ENCODE measurements at regions not wholly inside any gene's neighbourhood (a gene's known extent, or its start where the extent isn't known, plus 50 kb on each side); places are given as distances from the start of the nearest gene placed in this dataset.
"Not testable (repeated sequence)": the region's sequence is repeated elsewhere in the genome, so short reads cannot be mapped to it uniquely, and the experiment has no call there.

DNA sequence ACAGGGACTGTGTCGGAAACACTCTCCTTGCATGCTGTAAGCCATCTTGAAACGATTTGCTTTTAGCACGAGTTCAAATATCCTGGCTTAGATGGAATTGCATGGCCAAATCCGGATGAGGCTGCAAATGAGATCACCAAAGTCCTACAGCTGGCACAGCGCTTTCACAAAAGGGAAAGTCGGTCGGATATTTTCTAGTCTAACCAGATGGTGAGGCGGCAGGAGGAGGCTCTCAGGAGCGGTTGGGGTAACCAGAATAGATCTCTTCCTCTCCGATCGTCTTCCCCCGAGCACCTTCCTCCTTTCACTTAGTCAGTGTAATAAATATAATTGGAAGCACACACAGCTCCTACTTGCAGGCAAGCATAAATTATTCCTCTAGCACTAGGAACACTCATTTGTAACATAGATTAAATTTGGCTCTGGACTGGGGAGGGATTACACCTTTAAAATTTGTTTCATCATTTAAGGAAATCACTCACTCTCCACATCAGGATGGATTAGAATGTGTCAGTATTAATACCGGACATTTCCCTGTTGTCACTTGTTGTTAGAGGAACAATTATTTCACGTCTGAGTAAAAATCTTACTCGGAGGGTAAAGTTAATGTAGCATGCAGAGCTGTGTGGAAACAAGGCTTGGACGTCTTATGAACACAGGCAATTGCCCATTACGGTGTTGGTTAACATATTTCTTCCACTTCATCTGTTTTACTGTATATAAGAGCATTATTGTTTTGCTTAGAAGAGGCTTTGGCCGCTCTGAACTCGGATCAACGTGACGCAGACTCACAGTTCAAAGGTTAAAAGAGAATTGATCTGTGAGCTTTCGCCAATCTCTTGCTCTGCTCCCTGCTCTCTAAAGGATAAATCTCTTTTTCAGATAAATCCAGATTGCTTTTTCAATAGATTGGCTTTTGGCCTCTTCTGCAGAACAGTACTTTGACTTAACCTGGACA is 857.9 kb downstream of the TYW1 start:
- no peak for DNase-seq

DNA sequence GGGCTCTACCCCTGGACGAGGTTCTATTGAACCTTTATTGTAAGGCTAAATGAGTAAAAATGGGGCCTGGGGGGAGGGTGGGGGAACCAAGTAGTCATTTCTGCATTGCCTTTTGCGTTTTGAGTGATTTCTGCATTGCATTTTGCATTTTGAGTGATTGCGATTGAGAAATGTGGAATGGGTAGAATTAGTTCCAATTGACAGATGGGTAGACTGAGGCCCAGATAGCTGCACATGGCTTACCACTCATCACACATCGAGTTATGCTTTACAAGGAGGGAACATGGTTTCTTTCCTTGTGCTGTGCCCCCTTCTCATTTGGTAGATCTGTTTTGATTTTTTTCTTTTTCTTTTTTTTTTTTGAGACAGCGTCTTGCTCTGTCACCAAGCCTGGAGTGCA is 858.7 kb downstream of the TYW1 start:
- no peak for DNase-seq

GRCh38 chr7:67856046-67856445 is 859.4 kb downstream of the TYW1 start:
- no peak for DNase-seq

GRCh38 chr7:67857698-67858097 is 861.1 kb downstream of the TYW1 start:
- DNase-seq, result no peak

DNA sequence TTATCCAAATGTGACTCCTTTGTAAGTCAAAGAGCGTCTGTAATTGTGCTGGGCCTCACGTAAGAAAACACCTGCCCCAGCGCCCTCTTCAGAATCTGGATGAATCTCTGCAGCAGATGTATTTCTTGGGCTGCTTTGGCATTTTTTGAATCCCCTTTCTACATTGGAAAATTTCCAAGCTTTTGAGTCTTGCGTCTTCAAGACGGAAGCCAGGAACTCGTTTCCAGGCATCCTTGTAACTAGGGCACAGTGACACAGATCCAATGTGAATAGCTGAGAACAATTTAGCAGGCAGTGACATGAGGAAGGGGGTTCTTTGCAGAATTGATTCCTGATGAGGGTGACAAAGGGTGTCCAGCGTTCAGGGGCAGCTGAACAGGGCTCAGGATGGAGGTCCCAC is 862.3 kb downstream of the TYW1 start:
- no peak for DNase-seq

DNA sequence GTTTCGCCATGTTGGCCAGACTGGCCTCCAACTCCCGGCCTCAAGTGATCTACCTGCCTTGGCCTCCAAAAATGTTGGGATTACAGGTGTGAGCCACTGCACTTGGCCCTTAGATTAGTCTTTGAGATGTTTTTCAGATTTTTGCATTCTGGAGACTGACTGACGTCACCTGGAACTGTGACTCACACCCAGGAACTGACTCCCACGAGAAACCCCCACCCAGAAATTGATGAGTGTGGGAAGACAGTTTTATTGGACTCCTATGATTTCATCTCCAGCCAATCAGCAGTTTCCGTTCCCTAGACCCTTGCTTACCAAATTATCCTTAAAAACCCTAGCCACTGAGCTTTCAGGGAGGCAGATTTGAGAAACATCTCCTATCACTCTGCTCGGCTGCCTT is 867.3 kb downstream of the TYW1 start:
- no peak for DNase-seq

- DNase-seq, result no peak
These were observed 869.4 kb downstream of the TYW1 start for GRCh38 chr7:67866054-67866453.

GRCh38 chr7:67866812-67867211 is 870.2 kb downstream of the TYW1 start:
- no peak for DNase-seq

GRCh38 chr7:67870396-67870795 is 873.8 kb downstream of the TYW1 start:
- no peak for DNase-seq

- DNase-seq, result no peak
These were observed 878.9 kb downstream of the TYW1 start for GRCh38 chr7:67875558-67875957.

- DNase-seq, result no peak
These were observed 882.2 kb downstream of the TYW1 start for GRCh38 chr7:67878808-67879207.

DNA sequence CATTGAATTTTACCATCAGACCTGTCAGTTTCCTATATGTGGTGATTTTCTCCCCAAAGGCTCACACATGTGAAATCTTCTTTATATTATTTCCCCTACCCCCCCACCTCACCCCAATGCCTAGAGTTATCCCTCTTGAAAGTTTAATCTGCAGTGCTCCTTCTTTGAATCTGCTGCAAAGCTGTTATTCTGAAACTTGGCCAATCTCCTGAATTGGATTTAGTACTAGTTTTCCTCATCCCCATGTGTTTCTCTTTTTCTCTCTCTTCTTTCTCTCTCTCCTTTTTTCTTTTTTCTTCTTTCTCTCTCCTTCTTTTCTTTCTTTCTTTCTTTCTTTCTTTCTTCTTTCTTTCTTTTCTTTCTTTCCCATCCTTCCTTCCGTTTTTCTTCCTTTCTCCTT is 886.2 kb downstream of the TYW1 start:
- no peak for DNase-seq

DNA sequence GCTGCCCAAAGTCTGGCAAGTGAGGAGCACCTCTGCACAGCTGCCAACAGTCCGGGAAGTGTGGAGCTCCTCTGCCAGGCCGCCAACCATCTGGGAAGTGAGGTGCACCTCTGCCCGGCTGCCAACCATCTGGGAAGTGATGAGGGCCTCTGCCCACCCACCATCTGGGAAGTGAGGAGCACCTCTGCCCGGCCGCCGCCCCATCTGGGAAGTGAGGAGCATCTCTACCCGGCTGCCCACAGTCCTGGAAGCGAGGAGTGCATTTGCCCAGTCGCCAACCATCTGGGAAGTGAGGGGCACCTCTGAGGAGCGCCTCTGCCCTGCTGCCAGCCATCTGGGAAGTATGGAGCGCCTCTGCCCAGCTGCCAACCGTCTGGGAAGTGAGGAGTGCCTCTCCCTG is 893.7 kb downstream of the TYW1 start:
- DNase-seq, result no peak

DNA sequence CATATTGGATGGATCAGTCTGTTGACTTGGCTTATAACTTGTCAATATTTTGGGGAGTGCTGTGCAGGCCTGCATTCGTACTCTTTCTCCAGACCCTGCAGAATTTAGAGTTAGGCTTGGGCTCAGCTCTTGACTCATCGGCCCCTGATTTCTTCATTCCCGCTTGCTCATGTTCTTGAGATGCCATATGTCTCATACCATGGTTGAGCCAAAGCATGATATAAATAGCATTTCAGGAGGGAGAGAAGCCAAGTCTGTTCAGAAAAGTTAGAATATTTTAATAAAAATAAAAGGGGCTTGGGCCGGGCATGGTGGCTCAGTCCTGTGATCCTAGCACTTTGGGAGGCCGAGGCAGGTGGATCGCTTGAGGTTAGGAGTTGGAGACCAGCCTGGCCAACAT is 898.1 kb downstream of the TYW1 start:
- no peak for DNase-seq

GRCh38 chr7:67896721-67897120 is 900.1 kb downstream of the TYW1 start:
- DNase-seq, result no peak

DNA sequence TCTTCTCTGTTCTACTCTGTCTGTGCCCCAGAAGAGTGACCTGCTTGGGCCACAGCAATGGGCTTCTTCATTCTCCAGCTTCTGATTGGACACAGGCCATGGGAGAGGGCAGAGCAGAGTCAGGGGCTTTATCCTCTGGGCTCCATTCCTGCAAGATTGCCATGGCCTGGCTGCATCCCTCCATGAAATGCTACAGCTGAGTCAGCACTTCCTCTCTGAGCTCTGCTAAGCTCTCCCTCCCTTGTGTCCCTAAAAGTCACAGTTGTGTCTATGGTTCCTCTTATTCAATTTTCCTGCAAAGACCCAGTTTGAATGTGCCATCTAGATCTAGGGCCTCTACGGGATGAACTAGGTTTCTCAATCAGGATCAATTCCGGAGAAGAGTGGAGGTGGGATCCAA is 903.8 kb downstream of the TYW1 start:
- DNase-seq, result no peak

- DNase-seq, result no peak
These were observed 905.3 kb downstream of the TYW1 start for GRCh38 chr7:67901808-67902480.

GRCh38 chr7:67907792-67908191 is 911.2 kb downstream of the TYW1 start:
- no peak for DNase-seq

- DNase-seq, result no peak
These were observed 915.8 kb downstream of the TYW1 start for GRCh38 chr7:67912437-67912836.

DNA sequence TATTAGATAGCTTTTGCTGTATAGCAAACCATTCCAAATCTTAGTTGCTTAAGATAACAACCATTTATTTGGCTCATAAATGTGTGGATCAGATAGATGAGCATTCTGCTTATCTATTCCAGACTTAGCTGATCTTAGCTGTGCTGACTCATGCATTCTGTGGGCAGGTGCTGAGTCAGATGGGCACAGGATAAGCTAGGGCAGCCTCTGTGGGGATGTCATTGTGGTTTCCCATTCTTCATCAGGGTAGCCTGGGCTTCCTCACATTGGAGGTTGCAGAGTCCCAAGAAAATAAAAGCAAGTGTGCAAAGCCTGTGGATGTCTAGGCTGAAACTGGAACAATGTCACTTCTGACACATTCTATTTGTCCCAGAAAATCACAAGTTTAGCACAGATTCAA is 917.0 kb downstream of the TYW1 start:
- no peak for DNase-seq

- DNase-seq, result not testable (repeated sequence)
These were observed 919.5 kb downstream of the TYW1 start for GRCh38 chr7:67916111-67916510.

DNA sequence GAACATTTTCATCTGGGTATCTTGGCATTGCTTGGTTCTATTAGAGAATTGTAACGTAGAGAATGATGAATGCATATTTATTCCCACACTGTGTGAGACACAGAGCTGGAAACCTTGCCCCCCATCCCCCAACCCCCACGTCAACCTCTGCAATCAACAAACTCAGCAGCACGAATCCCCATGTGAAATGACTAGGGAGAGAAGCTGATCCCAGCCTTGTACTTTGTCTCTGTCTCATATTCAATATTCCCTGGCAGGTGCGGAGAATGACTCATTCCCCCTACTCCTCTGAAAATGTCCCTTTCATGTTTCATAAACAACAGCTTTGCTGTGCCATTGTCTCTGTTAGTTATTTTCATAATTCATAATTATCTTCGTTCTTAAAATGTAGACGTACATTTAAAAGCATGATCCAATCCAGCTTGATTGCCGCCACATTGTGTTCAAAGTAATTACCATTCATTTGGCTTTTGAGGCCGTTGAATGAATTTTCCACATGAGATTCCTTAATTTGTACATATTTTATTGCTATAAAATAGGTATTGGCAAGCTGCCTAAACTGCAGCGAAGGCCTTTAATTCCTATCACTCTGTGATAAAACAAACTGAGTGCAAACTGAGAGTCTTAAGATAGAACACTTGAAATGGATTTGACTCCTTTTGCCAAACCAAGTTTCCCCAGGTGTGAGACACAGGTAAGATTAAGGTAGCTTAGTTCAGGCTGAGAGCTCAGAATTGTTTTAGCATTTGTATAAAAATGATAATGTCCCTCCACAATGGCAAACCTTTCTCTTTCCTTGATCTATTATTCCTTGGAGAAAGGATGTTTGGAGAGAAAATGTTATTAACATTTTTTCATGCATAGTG is 920.2 kb downstream of the TYW1 start:
- no peak for DNase-seq

GRCh38 chr7:67917437-67917755 is 920.8 kb downstream of the TYW1 start:
- DNase-seq, result no peak

- peak; percentile 51 to 65 for DNase-seq
These were observed 921.5 kb downstream of the TYW1 start for GRCh38 chr7:67918158-67918557.

Data from AML-193 (cell line).